Subcutaneous abdominal adipose tissue (tissue), 5 donors: ENCODE measurements at regions not wholly inside any gene's neighbourhood (a gene's known extent, or its start where the extent isn't known, plus 50 kb on each side); places are given as distances from the start of the nearest gene placed in this dataset.

Source experiments
- H3K27ac ChIP-seq: one replicate; pipeline ENCODE4 v1.7.0; 2013; ENCODE audit warnings: low read depth, mild to moderate bottlenecking, inconsistent platforms, low read length, moderate library complexity
- H3K27me3 ChIP-seq, 5 donors: one replicate each; pipeline ENCODE4 v1.7.0; 2013; ENCODE audit warnings: low read length in 5 of 5, inconsistent platforms in 1 of 5; ENCODE audit not compliant: control insufficient read depth in 5 of 5, insufficient read depth in 4 of 5
- H3K36me3 ChIP-seq, 5 donors: one replicate each; pipeline ENCODE4 v1.7.0; 2013; ENCODE audit warnings: low read length in 5 of 5; ENCODE audit not compliant: control insufficient read depth in 5 of 5, insufficient read depth in 5 of 5
- H3K4me1 ChIP-seq, 5 donors: one replicate each; pipeline ENCODE4 v1.7.0; 2013; ENCODE audit warnings: low read length in 5 of 5, mild to moderate bottlenecking in 3 of 5, moderate library complexity in 1 of 5; ENCODE audit not compliant: control insufficient read depth in 5 of 5, insufficient read depth in 5 of 5
- H3K4me3 ChIP-seq, 5 donors: one replicate each; pipeline ENCODE4 v1.7.0; 2013; ENCODE audit warnings: low read length in 5 of 5, low read depth in 1 of 5
- H3K9ac ChIP-seq, 5 donors: one replicate each; pipeline ENCODE4 v1.7.0; 2013; ENCODE audit warnings: low read length in 5 of 5, mild to moderate bottlenecking in 4 of 5, moderate library complexity in 3 of 5
- H3K9me3 ChIP-seq, 5 donors: one replicate each; pipeline ENCODE4 v1.7.0; 2013; ENCODE audit warnings: low read length in 5 of 5; ENCODE audit not compliant: control insufficient read depth in 5 of 5
- donor health status: healthy.
- donor health status: healthy.
- donor health status: healthy.
- donor health status: healthy.
- donor health status: healthy.

DNA sequence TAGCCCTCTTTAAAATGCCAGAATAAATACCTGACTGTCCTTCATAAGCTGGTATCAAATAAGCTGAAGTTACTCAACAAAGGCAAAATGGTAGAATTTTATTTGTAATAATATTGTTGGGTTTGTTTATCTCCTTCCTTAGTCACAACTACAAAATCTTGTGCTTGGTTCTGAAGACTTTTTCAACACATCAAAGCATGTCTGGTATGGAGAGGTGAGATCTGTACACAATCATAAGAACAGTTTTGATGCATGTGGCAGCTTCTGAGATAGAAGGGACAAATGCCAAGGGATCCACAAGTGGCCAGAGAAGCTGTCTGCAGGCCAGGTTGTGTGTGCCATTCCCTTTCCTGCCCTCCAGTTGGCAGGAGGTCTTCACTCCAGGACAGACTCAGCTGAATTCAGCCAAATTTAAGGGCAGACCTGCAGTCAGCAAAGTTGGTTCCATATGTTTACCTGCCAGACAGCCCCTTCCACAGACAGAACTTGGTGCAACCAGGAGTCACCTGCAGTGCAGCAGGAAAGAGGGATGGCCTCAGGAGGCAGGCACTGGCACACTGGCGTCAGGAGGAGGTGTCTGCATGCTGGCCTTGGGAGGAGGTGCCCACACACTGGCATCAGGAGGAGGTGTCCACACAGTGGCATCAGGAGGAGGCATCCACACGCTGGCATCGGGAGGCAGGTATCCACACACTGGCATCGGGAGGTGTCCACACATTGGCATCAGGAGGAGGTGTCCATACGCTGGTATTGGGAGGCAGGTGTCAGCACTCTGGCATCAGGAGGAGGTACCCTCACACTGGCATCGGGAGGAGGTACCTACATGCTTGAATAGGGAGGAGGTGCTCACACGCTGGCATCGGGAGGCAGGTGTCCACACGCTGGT, 93.1 kb upstream of the IKZF1 start:
- Histone ChIP-seq H3K27me3 (peaks cover 0 to 13% (median 6%) of the 10 kb centered on the region in 5 donors), H3K4me3 (no peak overlapping the region), H3K9me3 (no peaks in the 10 kb centered on the region), H3K4me1 (peaks cover 0 to 17% (median 3%) of the 10 kb centered on the region in 5 donors), H3K36me3 (no peaks in the 10 kb centered on the region), H3K9ac (no peak overlapping the region), H3K27ac (no peak overlapping the region)

DNA sequence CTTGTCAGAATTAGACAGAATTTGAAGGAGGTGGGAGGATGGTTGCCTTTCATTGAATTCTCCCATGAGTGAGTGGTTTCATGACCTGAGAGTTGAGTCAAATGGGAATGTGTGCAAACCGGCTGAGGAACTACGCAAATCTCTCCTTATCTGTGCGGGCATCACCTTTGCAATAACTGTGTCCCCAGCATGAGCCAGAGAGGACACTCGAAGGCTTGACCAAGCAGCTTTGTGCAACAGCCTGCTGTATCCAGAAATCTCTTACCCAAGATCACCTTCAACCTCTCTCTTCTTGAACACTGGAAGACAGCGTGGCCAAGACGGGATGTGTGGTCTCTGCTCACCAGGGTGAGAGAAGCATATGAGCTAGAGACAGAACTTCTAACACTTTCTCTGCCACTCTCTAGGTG, 93.8 kb upstream of the IKZF1 start:
- H3K4me3 ChIP-seq, result no peak overlapping the region

DNA sequence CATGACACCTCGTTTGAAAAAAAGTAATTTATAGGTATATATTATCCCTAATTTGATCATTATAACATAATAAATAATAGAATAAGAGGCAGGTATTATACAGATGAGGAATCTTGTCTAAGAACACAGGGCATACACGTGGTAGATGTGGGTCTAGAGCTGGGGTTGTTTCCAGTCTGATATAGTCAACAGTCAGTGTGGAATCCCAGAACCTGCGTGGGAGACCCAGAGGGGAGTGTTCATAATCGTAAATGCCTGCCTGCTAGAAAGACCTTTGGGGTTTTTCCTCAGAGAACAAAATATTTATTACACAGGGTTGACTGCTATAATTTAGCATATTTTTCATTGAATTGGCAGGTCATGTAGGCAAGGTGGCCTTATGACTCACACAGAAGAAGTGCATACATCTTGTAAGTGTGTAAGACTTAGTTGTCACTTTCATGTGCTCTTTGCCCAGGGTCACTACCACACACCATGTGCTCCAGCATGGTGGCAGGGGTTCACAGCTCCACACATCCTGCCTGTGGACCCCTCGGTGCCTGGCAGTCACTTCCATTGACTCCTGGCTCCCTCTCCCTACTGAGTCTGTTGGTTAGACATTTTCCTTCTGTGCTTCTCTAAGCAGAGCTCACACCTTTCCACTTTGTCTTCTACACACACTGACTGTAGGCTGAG, 94.9 kb upstream of the IKZF1 start:
- Histone ChIP-seq H3K27me3 (peaks cover 0 to 13% (median 6%) of the 10 kb centered on the region in 5 donors), H3K9ac (no peak overlapping the region), H3K27ac (no peak overlapping the region), H3K4me1 (peaks cover 0 to 20% (median 6%) of the 10 kb centered on the region in 5 donors), H3K4me3 (no peak overlapping the region), H3K36me3 (no peaks in the 10 kb centered on the region), H3K9me3 (no peaks in the 10 kb centered on the region)

More for the DNA sequence above, 93.8 kb upstream of the IKZF1 start:
- H3K9me3 ChIP-seq, result no peaks in the 10 kb centered on the region
- H3K27ac ChIP-seq, result no peak overlapping the region
- no peak overlapping the region for H3K9ac ChIP-seq
- no peaks in the 10 kb centered on the region for H3K36me3 ChIP-seq
- H3K4me1 ChIP-seq, result peaks cover 0 to 17% (median 3%) of the 10 kb centered on the region in 5 donors
- peaks cover 0 to 13% (median 6%) of the 10 kb centered on the region in 5 donors for H3K27me3 ChIP-seq

DNA sequence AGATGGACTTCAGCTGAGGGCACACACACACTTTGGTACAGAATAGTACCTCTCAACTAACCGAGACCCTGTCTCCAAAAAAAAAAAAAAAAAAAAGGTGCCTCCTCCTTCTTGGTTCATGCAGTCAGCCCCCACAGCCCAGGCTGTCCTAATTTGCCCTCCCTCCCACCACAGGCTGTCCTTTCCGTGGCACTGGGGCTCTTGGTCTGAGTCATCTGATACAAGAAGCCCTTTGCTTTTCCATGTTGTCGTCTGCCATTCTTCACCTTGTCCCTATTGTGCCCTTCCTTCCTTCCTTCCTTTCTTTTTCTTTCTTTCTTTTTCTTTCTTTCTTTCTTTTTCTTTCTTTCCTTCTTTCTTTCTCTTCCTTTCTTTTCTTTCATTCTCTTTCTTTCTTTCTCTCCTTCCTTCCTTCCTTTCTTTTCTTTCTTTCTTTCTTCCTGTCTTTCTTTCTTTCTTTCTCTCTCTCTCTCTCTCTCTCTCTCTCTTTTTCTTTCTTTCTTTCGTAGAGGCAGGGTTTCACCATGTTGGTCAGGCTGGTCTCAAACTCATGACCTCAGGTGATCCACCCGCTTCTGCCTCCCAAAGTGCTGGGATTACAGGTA, 96.0 kb upstream of the IKZF1 start:
- peaks cover 0 to 18% (median 6%) of the 10 kb centered on the region in 5 donors for H3K4me1 ChIP-seq
- H3K27me3 ChIP-seq, result peaks cover 0 to 13% (median 6%) of the 10 kb centered on the region in 5 donors
- H3K9ac ChIP-seq, result no peak overlapping the region
- H3K36me3 ChIP-seq, result no peaks in the 10 kb centered on the region
- no peak overlapping the region for H3K4me3 ChIP-seq
- H3K9me3 ChIP-seq, result no peaks in the 10 kb centered on the region
- H3K27ac ChIP-seq, result no peak overlapping the region

DNA sequence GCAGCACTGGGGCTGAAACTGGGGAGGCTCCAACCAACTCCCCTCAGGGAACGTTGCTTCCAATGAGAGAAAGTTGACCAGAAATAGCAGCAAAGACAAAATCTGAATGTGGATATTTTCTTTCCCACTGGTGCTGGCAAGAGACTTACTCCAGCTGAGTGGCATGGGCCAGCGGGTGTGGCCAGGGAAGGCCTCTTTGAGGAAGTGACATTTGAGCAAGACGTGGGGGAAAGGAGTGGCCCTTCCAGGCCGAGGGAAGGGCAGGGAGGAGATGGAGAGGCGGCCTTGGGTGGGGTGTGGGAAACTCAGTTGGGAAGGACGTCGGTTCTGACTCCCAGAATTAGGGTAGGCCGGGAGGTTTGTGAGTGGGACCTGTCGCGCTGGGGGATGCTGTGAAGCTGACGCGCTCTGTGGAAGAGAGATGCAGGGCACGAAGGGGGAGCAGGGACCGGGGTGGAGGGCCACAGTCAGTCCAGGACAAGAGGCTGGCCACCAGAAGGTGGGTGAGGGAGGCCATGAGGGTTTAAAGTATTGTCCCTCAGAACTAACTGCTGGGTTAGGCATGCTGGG, 96.7 kb upstream of the IKZF1 start:
- no peak overlapping the region for H3K4me3 ChIP-seq
- H3K9ac ChIP-seq, result no peak overlapping the region
- H3K36me3 ChIP-seq, result no peaks in the 10 kb centered on the region
- no peaks in the 10 kb centered on the region for H3K9me3 ChIP-seq
- no peak overlapping the region for H3K27ac ChIP-seq
- H3K4me1 ChIP-seq, result peaks cover 0 to 12% (median 6%) of the 10 kb centered on the region in 5 donors
- peaks cover 0 to 13% (median 6%) of the 10 kb centered on the region in 5 donors for H3K27me3 ChIP-seq

DNA sequence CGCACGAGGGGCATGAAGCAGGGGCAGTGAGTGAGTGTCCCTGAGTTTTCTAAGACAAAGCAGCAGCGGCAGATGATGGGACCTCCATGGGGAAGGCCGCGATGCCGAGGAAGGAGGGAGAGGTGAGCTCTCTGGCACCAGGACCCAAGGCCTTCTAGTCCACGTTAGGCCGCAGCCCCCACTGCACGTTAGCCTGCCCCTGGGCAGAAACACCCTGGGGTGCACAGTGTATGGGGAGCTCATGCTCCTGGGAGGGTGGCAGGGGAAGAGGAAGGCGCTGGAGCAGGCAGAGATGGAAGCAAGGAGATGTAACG, 97.3 kb upstream of the IKZF1 start:
- H3K36me3 ChIP-seq, result no peaks in the 10 kb centered on the region
- H3K9me3 ChIP-seq, result no peaks in the 10 kb centered on the region
- no peak overlapping the region for H3K4me3 ChIP-seq
- peaks cover 0 to 12% (median 6%) of the 10 kb centered on the region in 5 donors for H3K4me1 ChIP-seq
- H3K27ac ChIP-seq, result no peak overlapping the region
- peaks cover 0 to 13% (median 6%) of the 10 kb centered on the region in 5 donors for H3K27me3 ChIP-seq
- H3K9ac ChIP-seq, result no peak overlapping the region

DNA sequence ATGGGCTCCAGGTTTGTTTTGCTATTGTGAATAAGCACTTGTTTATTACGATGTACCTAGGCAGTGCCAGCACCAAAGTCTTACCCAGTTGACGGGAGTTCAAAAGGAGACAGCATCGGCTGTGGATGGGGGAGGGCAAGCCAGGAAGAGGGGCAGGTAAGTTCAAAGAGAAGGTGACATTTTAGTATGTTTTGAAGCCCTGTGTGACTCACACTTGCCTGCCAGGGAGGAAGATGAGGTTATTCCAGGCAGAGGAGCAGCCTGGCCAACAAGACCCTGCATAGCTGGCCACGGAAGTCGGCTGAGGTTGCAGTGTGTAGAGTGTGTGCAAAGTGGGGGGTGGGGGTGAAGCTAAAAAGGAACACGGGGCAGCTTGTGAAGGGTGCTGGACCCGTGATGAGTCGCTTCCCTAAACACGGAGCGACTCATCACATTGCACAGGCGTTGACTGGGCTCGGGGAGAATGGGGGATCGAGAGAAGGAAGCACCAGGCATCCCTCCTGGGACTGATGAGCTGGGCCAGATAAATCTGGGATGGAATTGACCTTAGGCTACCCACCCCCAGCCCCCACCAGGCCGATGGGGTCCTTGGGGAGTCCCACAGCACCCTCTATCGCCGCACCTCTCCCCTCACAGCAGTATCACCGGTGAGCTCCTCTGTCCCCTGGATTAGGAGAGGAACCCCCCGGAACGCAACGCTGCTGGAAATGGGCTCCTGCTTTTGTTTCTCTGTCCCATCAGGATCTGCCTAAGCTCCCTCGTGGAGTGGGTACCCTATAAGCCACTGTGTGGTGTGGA, 97.9 kb upstream of the IKZF1 start:
- no peaks in the 10 kb centered on the region for H3K36me3 ChIP-seq
- no peak overlapping the region for H3K4me3 ChIP-seq
- peaks cover 0 to 8% (median 6%) of the 10 kb centered on the region in 5 donors for H3K27me3 ChIP-seq
- H3K27ac ChIP-seq, result no peak overlapping the region
- H3K4me1 ChIP-seq, result peaks cover 0 to 12% (median 6%) of the 10 kb centered on the region in 5 donors
- H3K9ac ChIP-seq, result no peak overlapping the region
- no peaks in the 10 kb centered on the region for H3K9me3 ChIP-seq

DNA sequence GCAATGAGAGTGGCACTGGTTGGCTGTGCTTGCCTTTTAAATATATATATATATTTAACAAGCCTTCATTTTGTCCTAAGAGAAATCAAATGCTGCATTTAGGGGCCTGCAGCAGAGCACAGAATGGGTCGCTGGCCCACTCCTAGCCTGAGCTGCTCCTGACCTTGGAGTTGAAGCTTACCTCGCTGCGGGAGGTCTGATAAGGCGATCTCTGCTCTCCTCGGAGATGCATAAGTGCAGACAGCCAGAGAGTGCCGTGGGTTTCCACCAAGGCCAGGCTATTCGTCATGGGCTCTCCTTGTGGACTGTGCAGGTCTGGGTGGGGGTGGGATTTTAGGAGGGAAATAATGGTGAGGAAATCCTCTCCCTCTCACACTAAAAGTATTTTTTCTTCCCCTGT, 99.5 kb upstream of the IKZF1 start:
- Histone ChIP-seq H3K9me3 (no peaks in the 10 kb centered on the region), H3K27ac (no peak overlapping the region), H3K4me3 (no peak overlapping the region), H3K4me1 (peaks cover 0 to 17% (median 6%) of the 10 kb centered on the region in 5 donors), H3K9ac (no peak overlapping the region), H3K27me3 (peaks cover 0 to 5% (median 3%) of the 10 kb centered on the region in 5 donors), H3K36me3 (no peaks in the 10 kb centered on the region)

DNA sequence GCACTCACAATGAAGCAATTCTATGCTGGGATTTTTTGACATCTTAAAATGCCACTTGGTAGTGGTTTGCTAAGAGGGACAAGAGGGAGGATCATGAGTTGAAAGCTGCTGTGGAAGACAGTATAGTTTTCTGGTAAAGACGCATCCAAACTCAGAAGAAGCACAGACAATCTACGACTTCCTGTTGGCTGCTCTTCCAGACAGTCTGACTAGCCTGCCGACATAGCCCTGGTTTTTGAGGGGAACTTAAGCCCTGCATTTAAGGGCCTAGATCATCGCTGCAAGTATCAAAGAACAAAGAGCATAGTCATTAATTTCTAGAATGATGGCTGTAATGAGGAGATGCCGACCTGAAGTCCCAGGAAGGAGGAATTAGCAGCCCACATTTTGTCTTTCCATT, 99.9 kb upstream of the IKZF1 start:
- Histone ChIP-seq H3K9me3 (no peaks in the 10 kb centered on the region), H3K36me3 (no peaks in the 10 kb centered on the region), H3K4me1 (peaks cover 0 to 21% (median 11%) of the 10 kb centered on the region in 5 donors)

More for the DNA sequence above, 99.9 kb upstream of the IKZF1 start:
- Histone ChIP-seq H3K4me3 (no peak overlapping the region), H3K9ac (no peak overlapping the region), H3K27me3 (peaks cover 0 to 4% (median under 1%) of the 10 kb centered on the region in 5 donors), H3K27ac (no peak overlapping the region)
